ENCODE measurements at regions not wholly inside any gene's neighbourhood (a gene's known extent, or its start where the extent isn't known, plus 50 kb on each side); places are given as distances from the start of the nearest gene placed in this dataset.
A peak's percentile ranks its signal among the peaks of the same experiment; 100 is the strongest.

DNA sequence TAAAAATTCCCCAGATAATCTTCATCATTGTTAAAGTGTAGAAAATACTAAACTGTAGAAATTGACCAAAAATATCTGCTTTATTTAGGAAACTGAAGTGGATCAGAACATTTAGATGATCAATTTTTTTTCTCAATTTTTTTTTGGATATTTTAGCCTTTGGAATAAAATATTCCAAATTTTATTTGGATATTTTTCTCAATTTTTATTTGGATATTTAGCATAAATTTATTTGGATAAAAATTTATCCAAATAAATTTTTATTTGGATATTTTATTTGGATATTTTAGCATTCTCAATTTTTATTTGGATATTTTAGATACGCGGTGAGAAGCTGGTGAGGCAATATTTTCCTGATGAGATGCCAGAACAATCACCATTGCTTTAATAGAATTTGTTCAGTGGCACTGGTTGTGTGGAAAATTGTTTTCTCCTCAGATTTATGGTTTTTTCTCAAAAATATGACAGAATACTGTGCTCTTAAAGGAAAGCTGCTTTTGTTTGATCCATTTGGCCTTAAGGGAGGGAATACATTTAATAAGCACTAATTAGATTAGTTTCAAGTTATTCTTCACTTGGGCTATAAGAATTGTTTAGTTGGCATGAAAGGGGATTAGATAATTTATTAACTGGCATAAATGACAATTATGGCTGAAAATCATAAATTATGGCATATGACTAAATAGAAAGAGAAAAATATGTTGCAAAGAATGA lies 470.1 kb downstream of the MFSD1 start:
- no peak overlapping the region for H3K27ac ChIP-seq (ENCODE audit: low read length)

DNA sequence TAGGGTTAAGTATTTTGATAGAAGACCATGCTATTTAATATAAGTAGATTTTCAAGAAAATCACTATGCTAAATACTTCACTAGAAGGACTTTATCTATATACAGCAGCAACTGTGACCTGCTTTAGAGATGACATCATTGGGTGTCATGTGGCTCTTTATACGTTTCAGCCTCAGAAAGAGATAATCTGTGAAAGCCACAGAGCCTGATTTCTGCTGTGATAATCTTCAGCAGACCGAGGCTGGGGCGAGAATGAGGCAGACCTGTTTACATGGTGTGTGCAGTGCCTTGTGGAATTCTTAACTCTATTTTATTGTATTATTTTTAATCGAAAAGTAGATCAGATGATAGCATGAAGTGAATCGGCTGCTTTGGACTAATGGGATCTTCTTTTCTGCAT lies 471.2 kb downstream of the MFSD1 start:
- H3K4me3 ChIP-seq (ENCODE audit: low read length): peak overlapping the region; percentile 46
- peak; percentile 9 for TF ChIP-seq POLR2AphosphoS5 (IDR thresholded peaks at IDR 0.05)
- TF ChIP-seq RAD21 (conservative IDR thresholded peaks at IDR 0.05): no peak
- TF ChIP-seq EZH2 (IDR thresholded peaks at IDR 0.05; ENCODE audit: borderline replicate concordance, insufficient read depth, low read length, poor library complexity, severe bottlenecking): no peak

More for the DNA sequence above, 470.1 kb downstream of the MFSD1 start:
- Histone ChIP-seq H4K20me1 (ENCODE audit: insufficient read depth) (no peaks in the 10 kb centered on the region), H3K79me2 (replicated peaks; ENCODE audit: insufficient read depth, low read length) (no peaks in the 10 kb centered on the region), H3K9ac (ENCODE audit: low read length) (no peak overlapping the region), H3K9me3 (ENCODE audit: low read length) (no peaks in the 10 kb centered on the region), H3F3A (ENCODE audit: insufficient read depth, low read length, poor library complexity, severe bottlenecking) (no peaks in the 10 kb centered on the region), H3K9me2 (ENCODE audit: insufficient read depth, low read length) (no peaks in the 10 kb centered on the region), H3K4me3 (ENCODE audit: low read length) (no peak overlapping the region), H3K27me3 (ENCODE audit: insufficient read depth, low read depth, low read length) (no peaks in the 10 kb centered on the region), H2AFZ (ENCODE audit: low read depth, low read length) (no peak overlapping the region), H3K4me2 (ENCODE audit: low read length) (no peak overlapping the region), H3K36me3 (ENCODE audit: insufficient read depth, low read length) (no peaks in the 10 kb centered on the region)
- no peak for TF ChIP-seq EP300 (conservative IDR thresholded peaks at IDR 0.05; ENCODE audit: poor library complexity, severe bottlenecking)
- TF ChIP-seq, protein P1, sequence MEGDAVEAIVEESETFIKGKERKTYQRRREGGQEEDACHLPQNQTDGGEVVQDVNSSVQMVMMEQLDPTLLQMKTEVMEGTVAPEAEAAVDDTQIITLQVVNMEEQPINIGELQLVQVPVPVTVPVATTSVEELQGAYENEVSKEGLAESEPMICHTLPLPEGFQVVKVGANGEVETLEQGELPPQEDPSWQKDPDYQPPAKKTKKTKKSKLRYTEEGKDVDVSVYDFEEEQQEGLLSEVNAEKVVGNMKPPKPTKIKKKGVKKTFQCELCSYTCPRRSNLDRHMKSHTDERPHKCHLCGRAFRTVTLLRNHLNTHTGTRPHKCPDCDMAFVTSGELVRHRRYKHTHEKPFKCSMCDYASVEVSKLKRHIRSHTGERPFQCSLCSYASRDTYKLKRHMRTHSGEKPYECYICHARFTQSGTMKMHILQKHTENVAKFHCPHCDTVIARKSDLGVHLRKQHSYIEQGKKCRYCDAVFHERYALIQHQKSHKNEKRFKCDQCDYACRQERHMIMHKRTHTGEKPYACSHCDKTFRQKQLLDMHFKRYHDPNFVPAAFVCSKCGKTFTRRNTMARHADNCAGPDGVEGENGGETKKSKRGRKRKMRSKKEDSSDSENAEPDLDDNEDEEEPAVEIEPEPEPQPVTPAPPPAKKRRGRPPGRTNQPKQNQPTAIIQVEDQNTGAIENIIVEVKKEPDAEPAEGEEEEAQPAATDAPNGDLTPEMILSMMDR (IDR thresholded peaks at IDR 0.05; ENCODE audit: poor library complexity, severe bottlenecking): no peak
- TF ChIP-seq RAD21 (conservative IDR thresholded peaks at IDR 0.05): no peak
- TF ChIP-seq TAF1 (IDR thresholded peaks at IDR 0.05; ENCODE audit: low read depth): no peak
- no peak for TF ChIP-seq MXI1 (conservative IDR thresholded peaks at IDR 0.05; ENCODE audit: poor library complexity, severe bottlenecking)
- TF ChIP-seq POLR2AphosphoS5 (IDR thresholded peaks at IDR 0.05): no peak
- TF ChIP-seq EZH2 (IDR thresholded peaks at IDR 0.05; ENCODE audit: borderline replicate concordance, insufficient read depth, low read length, poor library complexity, severe bottlenecking): no peak
- TF ChIP-seq, protein P2, sequence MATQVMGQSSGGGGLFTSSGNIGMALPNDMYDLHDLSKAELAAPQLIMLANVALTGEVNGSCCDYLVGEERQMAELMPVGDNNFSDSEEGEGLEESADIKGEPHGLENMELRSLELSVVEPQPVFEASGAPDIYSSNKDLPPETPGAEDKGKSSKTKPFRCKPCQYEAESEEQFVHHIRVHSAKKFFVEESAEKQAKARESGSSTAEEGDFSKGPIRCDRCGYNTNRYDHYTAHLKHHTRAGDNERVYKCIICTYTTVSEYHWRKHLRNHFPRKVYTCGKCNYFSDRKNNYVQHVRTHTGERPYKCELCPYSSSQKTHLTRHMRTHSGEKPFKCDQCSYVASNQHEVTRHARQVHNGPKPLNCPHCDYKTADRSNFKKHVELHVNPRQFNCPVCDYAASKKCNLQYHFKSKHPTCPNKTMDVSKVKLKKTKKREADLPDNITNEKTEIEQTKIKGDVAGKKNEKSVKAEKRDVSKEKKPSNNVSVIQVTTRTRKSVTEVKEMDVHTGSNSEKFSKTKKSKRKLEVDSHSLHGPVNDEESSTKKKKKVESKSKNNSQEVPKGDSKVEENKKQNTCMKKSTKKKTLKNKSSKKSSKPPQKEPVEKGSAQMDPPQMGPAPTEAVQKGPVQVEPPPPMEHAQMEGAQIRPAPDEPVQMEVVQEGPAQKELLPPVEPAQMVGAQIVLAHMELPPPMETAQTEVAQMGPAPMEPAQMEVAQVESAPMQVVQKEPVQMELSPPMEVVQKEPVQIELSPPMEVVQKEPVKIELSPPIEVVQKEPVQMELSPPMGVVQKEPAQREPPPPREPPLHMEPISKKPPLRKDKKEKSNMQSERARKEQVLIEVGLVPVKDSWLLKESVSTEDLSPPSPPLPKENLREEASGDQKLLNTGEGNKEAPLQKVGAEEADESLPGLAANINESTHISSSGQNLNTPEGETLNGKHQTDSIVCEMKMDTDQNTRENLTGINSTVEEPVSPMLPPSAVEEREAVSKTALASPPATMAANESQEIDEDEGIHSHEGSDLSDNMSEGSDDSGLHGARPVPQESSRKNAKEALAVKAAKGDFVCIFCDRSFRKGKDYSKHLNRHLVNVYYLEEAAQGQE (IDR thresholded peaks at IDR 0.05; ENCODE audit: borderline replicate concordance): no peak
- no peak for TF ChIP-seq SMC3 (conservative IDR thresholded peaks at IDR 0.05; ENCODE audit: poor library complexity)

More for the DNA sequence above, 471.2 kb downstream of the MFSD1 start:
- H4K20me1 ChIP-seq (ENCODE audit: insufficient read depth): no peaks in the 10 kb centered on the region
- H3F3A ChIP-seq (ENCODE audit: insufficient read depth, low read length, poor library complexity, severe bottlenecking): no peaks in the 10 kb centered on the region
- no peak overlapping the region for H3K9ac ChIP-seq (ENCODE audit: low read length)
- no peak overlapping the region for H2AFZ ChIP-seq (ENCODE audit: low read depth, low read length)
- no peaks in the 10 kb centered on the region for H3K27me3 ChIP-seq (ENCODE audit: insufficient read depth, low read depth, low read length)
- H3K36me3 ChIP-seq (ENCODE audit: insufficient read depth, low read length): no peaks in the 10 kb centered on the region
- H3K79me2 ChIP-seq (replicated peaks; ENCODE audit: insufficient read depth, low read length): no peaks in the 10 kb centered on the region
- H3K4me2 ChIP-seq (ENCODE audit: low read length): no peak overlapping the region
- H3K9me3 ChIP-seq (ENCODE audit: low read length): no peaks in the 10 kb centered on the region
- H3K9me2 ChIP-seq (ENCODE audit: insufficient read depth, low read length): no peaks in the 10 kb centered on the region
- peak overlapping the region; percentile 20 for H3K27ac ChIP-seq (ENCODE audit: low read length)

Data from neural cell (in vitro differentiated cells).